SK-N-SH (cell line): ENCODE measurements at regions not wholly inside any gene's neighbourhood (a gene's known extent, or its start where the extent isn't known, plus 50 kb on each side); places are given as distances from the start of the nearest gene placed in this dataset.

Experiments used
- CTCF ChIA-PET: fragments of 300-600, 350-600 bp; formaldehyde crosslinking; extraction: SDS; loops from one replicate; lab custom pipeline; 2021; lab: Yijun Ruan, JAX
- POLR2A ChIA-PET: fragments of 350-600 bp; sonication (Branson Sonifier 250); formaldehyde crosslinking; extraction: SDS; loops from one replicate; lab custom pipeline; 2020; ENCODE audit warnings: antibody characterized with exemption, inconsistent platforms; lab: Yijun Ruan, JAX
- DNase-seq: peaks from one replicate; pipeline ENCODE4 v3.0.0; 2012
- H2AFZ ChIP-seq: fragments of 200-600 bp; sonication (generic); 2 replicates; pipeline ENCODE4 v1.8.1; 2016; ENCODE audit warnings: antibody characterized with exemption, mild to moderate bottlenecking, low read depth
- H3F3A ChIP-seq: fragments of 200-600 bp; sonication (generic); replicated peaks from 2 replicates; pipeline ENCODE3; 2016; ENCODE audit warnings: antibody characterized with exemption, mild to moderate bottlenecking; ENCODE audit not compliant: insufficient read depth
- H3K27ac ChIP-seq, 2 experiments: fragments of 200-500 bp in 1 of 2; fragments of 200-600 bp in 1 of 2; sonication (Bioruptor generic) in 1 of 2; sonication (generic), shearing (Covaris generic) in 1 of 2; 2 replicates each; pipeline versions ENCODE4 v1.5.1 to v1.6.1; 2014 to 2016; ENCODE audit warnings: low read depth in 2 of 2, inconsistent platforms in 1 of 2, low read length in 1 of 2, mild to moderate bottlenecking in 1 of 2, mixed read lengths in 1 of 2
- H3K27me3 ChIP-seq: fragments of 200-600 bp; sonication (generic), shearing (Covaris generic); 2 replicates; pipeline ENCODE4 v1.6.1; 2016; ENCODE audit warnings: mixed run types; ENCODE audit not compliant: insufficient read depth
- H3K36me3 ChIP-seq, 2 experiments: fragments of 200-500 bp in 1 of 2; fragments of 200-600 bp in 1 of 2; sonication (Bioruptor generic) in 1 of 2; sonication (generic) in 1 of 2; replicated peaks in 1 of 2; 2 replicates each; pipeline versions ENCODE3 to v1.5.1; 2014 to 2016; ENCODE audit warnings: low read length in 1 of 2, mild to moderate bottlenecking in 1 of 2; ENCODE audit not compliant: insufficient read depth in 2 of 2, control insufficient read depth in 1 of 2
- H3K4me1 ChIP-seq, 2 experiments: fragments of 200-500 bp in 1 of 2; fragments of 200-600 bp in 1 of 2; sonication (Bioruptor generic) in 1 of 2; sonication (generic), shearing (Covaris generic) in 1 of 2; 2 replicates each; pipeline versions ENCODE4 v1.5.1 to v1.6.1; 2014 to 2016; ENCODE audit warnings: low read depth in 1 of 2, low read length in 1 of 2, mixed run types in 1 of 2; ENCODE audit not compliant: insufficient read depth in 2 of 2, control insufficient read depth in 1 of 2
- H3K4me2 ChIP-seq: fragments of 200-600 bp; sonication (generic), shearing (Covaris generic); 2 replicates; pipeline ENCODE4 v1.6.1; 2017; ENCODE audit warnings: mixed run types
- H3K4me3 ChIP-seq, 2 experiments: fragments of 200-500 bp in 1 of 2; fragments of 200-600 bp in 1 of 2; sonication (Bioruptor generic) in 1 of 2; sonication (generic), shearing (Covaris generic) in 1 of 2; 2 replicates each; pipeline versions ENCODE4 v1.5.1 to v1.8.1; 2014 to 2016; ENCODE audit warnings: low read depth in 2 of 2, inconsistent platforms in 1 of 2, low read length in 1 of 2, mild to moderate bottlenecking in 1 of 2, mixed read lengths in 1 of 2, moderate library complexity in 1 of 2
- H3K79me2 ChIP-seq: fragments of 200-600 bp; sonication (generic); 2 replicates; pipeline ENCODE4 v1.8.1; 2017; ENCODE audit warnings: mild to moderate bottlenecking; ENCODE audit not compliant: insufficient read depth
- H3K9ac ChIP-seq: fragments of 200-600 bp; sonication (generic); 2 replicates; pipeline ENCODE4 v1.6.1; 2017; ENCODE audit warnings: mixed run types
- H3K9me2 ChIP-seq: fragments of 200-600 bp; sonication (generic); 2 replicates; pipeline ENCODE4 v1.6.1; 2017; ENCODE audit warnings: mixed run types
- H3K9me3 ChIP-seq: fragments of 200-600 bp; sonication (generic); 2 replicates; pipeline ENCODE4 v1.6.1; 2017; ENCODE audit warnings: mixed run types, mild to moderate bottlenecking, moderate library complexity
- H4K20me1 ChIP-seq: fragments of 200-600 bp; sonication (generic); 2 replicates; pipeline ENCODE4 v1.6.1; 2017; ENCODE audit warnings: mild to moderate bottlenecking, mixed run types; ENCODE audit not compliant: insufficient read depth
- ELF1 ChIP-seq: IDR thresholded peaks from 2 replicates; pipeline ENCODE4 v1.4.0; 2012
- FOSL2 ChIP-seq: IDR thresholded peaks from 2 replicates; pipeline ENCODE4 v1.4.0; 2012; ENCODE audit warnings: low read depth, mild to moderate bottlenecking, moderate library complexity, borderline replicate concordance
- GABPA ChIP-seq: IDR thresholded peaks from 2 replicates; pipeline ENCODE4 v1.4.0; 2012; ENCODE audit warnings: low read depth, mild to moderate bottlenecking
- MXI1 ChIP-seq: IDR thresholded peaks from 2 replicates; pipeline ENCODE4 v1.6.1; 2012; ENCODE audit warnings: mild to moderate bottlenecking, low read depth, low read length, improper control_type of control experiment
- NFIC ChIP-seq: IDR thresholded peaks from 2 replicates; pipeline ENCODE4 v1.4.0; 2012; ENCODE audit warnings: borderline replicate concordance
- PBX3 ChIP-seq: IDR thresholded peaks from 2 replicates; pipeline ENCODE4; 2012
- POLR2AphosphoS5 ChIP-seq: IDR thresholded peaks from 2 replicates; pipeline ENCODE4 v1.6.1; 2012; ENCODE audit warnings: low read depth, low read length
- RFX5 ChIP-seq: IDR thresholded peaks from 2 replicates; pipeline ENCODE4 v1.6.1; 2012; ENCODE audit warnings: mild to moderate bottlenecking, improper control_type of control experiment, low read length
- SIN3A ChIP-seq: IDR thresholded peaks from 2 replicates; pipeline ENCODE4 v1.6.1; 2012; ENCODE audit warnings: low read depth, mild to moderate bottlenecking, low read length, moderate library complexity, borderline replicate concordance
- SMC3 ChIP-seq: IDR thresholded peaks from 2 replicates; pipeline ENCODE4 v1.6.1; 2012; ENCODE audit warnings: low read depth, low read length, improper control_type of control experiment
- TAF1 ChIP-seq: IDR thresholded peaks from 2 replicates; pipeline ENCODE4 v1.6.1; 2012; ENCODE audit warnings: low read depth, mild to moderate bottlenecking, low read length, moderate library complexity, borderline replicate concordance
- TCF12 ChIP-seq: IDR thresholded peaks from 2 replicates; pipeline ENCODE4 v1.4.0; 2012
- TEAD4 ChIP-seq: IDR thresholded peaks from 2 replicates; pipeline ENCODE4 v1.4.0; 2012; ENCODE audit warnings: mild to moderate bottlenecking, borderline replicate concordance; ENCODE audit not compliant: insufficient read depth
- WGBS: methylation state at CpG from one replicate; pipeline ENCODE4 v1.1.6; 2017; ENCODE audit warnings: low lambda C conversion rate; 5-methylcytosine and 5-hydroxymethylcytosine counted together

GRCh38 chrX:34810364-34810763, 132.2 kb upstream of the FAM47B start:
- H2AFZ ChIP-seq, result no peak overlapping the region
- H3K36me3 ChIP-seq, result no peaks in the 10 kb centered on the region
- no peaks in the 10 kb centered on the region for H3K27me3 ChIP-seq
- ChIA-PET CTCF (no interaction called here), POLR2A (no interaction called here)
- no peak for DNase-seq
- H3F3A ChIP-seq, result no peaks in the 10 kb centered on the region
- 1% methylated on average over 2 of the region's 2 CpGs for WGBS
- H3K4me3 ChIP-seq, result no peak overlapping the region
- no peak overlapping the region for H3K27ac ChIP-seq
- H3K4me2 ChIP-seq, result no peak overlapping the region; the same call in 1 of the 2 replicates
- H3K9ac ChIP-seq, result no peak overlapping the region
- H3K4me1 ChIP-seq, result peaks cover 0 to 2% of the 10 kb centered on the region in 2 experiments; a peak in 1 of 4 replicates
- no peaks in the 10 kb centered on the region for H3K9me2 ChIP-seq
- TF ChIP-seq POLR2AphosphoS5, result no peak
- no peak for TF ChIP-seq GABPA
- TF ChIP-seq PBX3, result no peak
- no peak for TF ChIP-seq TCF12
- TF ChIP-seq RFX5, result no peak
- TF ChIP-seq FOSL2, result peak; percentile 26; the same call in 1 of the 2 replicates
- H3K79me2 ChIP-seq, result no peaks in the 10 kb centered on the region
- H4K20me1 ChIP-seq, result no peaks in the 10 kb centered on the region
- no peaks in the 10 kb centered on the region for H3K9me3 ChIP-seq

- Histone ChIP-seq H3K4me2 (no peak overlapping the region; the same call in 1 of the 2 replicates), H4K20me1 (no peaks in the 10 kb centered on the region), H3K79me2 (no peaks in the 10 kb centered on the region), H3F3A (no peaks in the 10 kb centered on the region), H3K27ac (no peak overlapping the region), H3K4me1 (peaks cover 0 to 2% of the 10 kb centered on the region in 2 experiments; a peak in 1 of 4 replicates), H3K9me2 (no peaks in the 10 kb centered on the region), H3K36me3 (no peaks in the 10 kb centered on the region), H3K27me3 (no peaks in the 10 kb centered on the region), H3K4me3 (no peak overlapping the region), H2AFZ (no peak overlapping the region), H3K9me3 (no peaks in the 10 kb centered on the region), H3K9ac (no peak overlapping the region)
- WGBS, result 10% methylated on average over 2 of the region's 2 CpGs
- TF ChIP-seq SMC3, result no peak
- TF ChIP-seq ELF1, result no peak
- TF ChIP-seq POLR2AphosphoS5, result no peak
- no peak for TF ChIP-seq SIN3A
- no peak for TF ChIP-seq TAF1
- POLR2A ChIA-PET, result no interaction called here
- no peak for DNase-seq
- CTCF ChIA-PET, result no interaction called here
Measured at GRCh38 chrX:34810916-34811315, 131.7 kb upstream of the FAM47B start.

GRCh38 chrX:34813618-34814017, 129.0 kb upstream of the FAM47B start:
- CTCF ChIA-PET, result interaction anchor here (0.7 kb wide), 1 partner anchor 140 kb away, joined by 3 read pairs; no protein-coding TSS in a partner anchor

More at GRCh38 chrX:34813618-34814017, 129.0 kb upstream of the FAM47B start:
- Histone ChIP-seq H4K20me1 (no peaks in the 10 kb centered on the region), H3F3A (no peaks in the 10 kb centered on the region), H3K27me3 (no peaks in the 10 kb centered on the region), H3K4me3 (no peak overlapping the region), H3K9me3 (no peaks in the 10 kb centered on the region), H3K79me2 (no peaks in the 10 kb centered on the region), H3K4me2 (no peak overlapping the region), H3K9ac (no peak overlapping the region), H3K27ac (no peak overlapping the region), H2AFZ (no peak overlapping the region), H3K4me1 (peaks cover 0 to 2% of the 10 kb centered on the region in 2 experiments; a peak in 1 of 4 replicates)
- POLR2A ChIA-PET, result no interaction called here
- DNase-seq, result no peak
- WGBS, result 0% methylated on average over 1 of the region's 1 CpG
- TF ChIP-seq SIN3A, result no peak
- no peak for TF ChIP-seq TEAD4
- TF ChIP-seq MXI1, result no peak
- TF ChIP-seq PBX3, result no peak
- TF ChIP-seq NFIC, result no peak
- TF ChIP-seq, all 33 proteins: peak for 0
- H3K36me3 ChIP-seq, result no peaks in the 10 kb centered on the region
- no peaks in the 10 kb centered on the region for H3K9me2 ChIP-seq
